IPS-20b (cell line): ENCODE measurements at regions not wholly inside any gene's neighbourhood (a gene's known extent, or its start where the extent isn't known, plus 50 kb on each side); places are given as distances from the start of the nearest gene placed in this dataset.
"Not testable (repeated sequence)": the region's sequence is repeated elsewhere in the genome, so short reads cannot be mapped to it uniquely, and the experiment has no call there.

Experiments used
- H3K27ac ChIP-seq: one replicate; pipeline ENCODE4 v1.5.1; 2013; ENCODE audit warnings: low read length
- H3K27me3 ChIP-seq: 2 replicates; pipeline ENCODE4 v1.6.1; 2013; ENCODE audit warnings: mild to moderate bottlenecking, low read length, inconsistent platforms; ENCODE audit not compliant: insufficient read depth
- H3K36me3 ChIP-seq: 2 replicates; pipeline ENCODE4 v1.6.1; 2013; ENCODE audit warnings: low read depth, mild to moderate bottlenecking, inconsistent platforms, low read length, moderate library complexity; ENCODE audit not compliant: insufficient read depth
- H3K4me1 ChIP-seq: 2 replicates; pipeline ENCODE4 v1.6.1; 2013; ENCODE audit warnings: mild to moderate bottlenecking, control low read depth, inconsistent platforms, low read length, moderate library complexity; ENCODE audit not compliant: insufficient read depth
- H3K4me3 ChIP-seq: 2 replicates; pipeline ENCODE4 v1.5.1; 2013; ENCODE audit warnings: mild to moderate bottlenecking, low read length, inconsistent platforms
- H3K9ac ChIP-seq: 2 replicates; pipeline ENCODE4 v1.6.1; 2013; ENCODE audit warnings: low read depth, mild to moderate bottlenecking, inconsistent platforms, low read length, moderate library complexity
- H3K9me3 ChIP-seq: 2 replicates; pipeline ENCODE4 v1.6.1; 2013; ENCODE audit warnings: mild to moderate bottlenecking, low read depth, low read length, inconsistent platforms; ENCODE audit not compliant: insufficient read depth

DNA sequence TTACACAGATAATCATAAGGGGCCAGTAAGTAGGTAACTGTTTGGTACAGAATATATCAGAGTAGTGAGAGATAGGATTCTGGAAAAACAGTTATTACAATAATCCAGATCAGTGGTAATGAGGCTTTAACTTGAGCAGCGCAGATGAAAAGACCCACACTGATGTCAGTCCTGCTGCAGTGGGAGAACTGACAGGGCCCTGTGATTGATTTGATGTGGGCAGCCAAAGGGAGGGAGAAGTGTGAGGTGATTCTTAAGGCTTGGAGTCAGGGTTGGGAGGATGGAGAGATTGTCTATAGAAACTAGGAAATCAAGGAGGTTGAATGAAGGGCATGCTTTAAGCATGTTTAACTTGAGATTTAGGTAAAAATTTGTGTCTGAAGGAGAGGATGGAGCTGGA lies 161.4 kb downstream of the VSIG4 start:
- Histone ChIP-seq H3K27ac (no peak overlapping the region), H3K27me3 (no peaks in the 10 kb centered on the region), H3K9ac (no peak overlapping the region), H3K9me3 (no peaks in the 10 kb centered on the region), H3K4me3 (no peak overlapping the region), H3K36me3 (no peaks in the 10 kb centered on the region), H3K4me1 (no peaks in the 10 kb centered on the region)

DNA sequence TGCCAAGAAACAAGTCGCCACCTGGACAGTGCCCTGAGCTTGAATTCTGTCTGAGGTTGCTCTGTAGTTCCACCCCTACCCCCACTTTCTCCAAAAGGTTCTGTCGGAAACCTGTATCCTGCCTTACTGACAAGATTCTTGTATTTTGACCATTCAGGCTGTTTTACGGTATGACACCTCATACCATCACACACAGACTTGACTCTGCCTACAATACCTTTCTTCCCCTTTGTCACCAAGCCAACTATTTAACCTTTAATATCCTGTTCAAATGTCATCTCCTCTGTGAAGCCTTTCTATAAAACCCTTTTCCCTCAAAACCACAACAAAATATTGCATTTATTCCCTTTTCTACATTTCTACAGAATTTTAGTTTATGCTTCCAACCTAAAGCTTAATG lies 161.9 kb downstream of the VSIG4 start:
- H3K4me3 ChIP-seq = no peak overlapping the region
- no peak overlapping the region for H3K27ac ChIP-seq
- H3K4me1 ChIP-seq = no peaks in the 10 kb centered on the region
- H3K27me3 ChIP-seq = no peaks in the 10 kb centered on the region
- no peaks in the 10 kb centered on the region for H3K9me3 ChIP-seq
- H3K9ac ChIP-seq = no peak overlapping the region
- no peaks in the 10 kb centered on the region for H3K36me3 ChIP-seq

DNA sequence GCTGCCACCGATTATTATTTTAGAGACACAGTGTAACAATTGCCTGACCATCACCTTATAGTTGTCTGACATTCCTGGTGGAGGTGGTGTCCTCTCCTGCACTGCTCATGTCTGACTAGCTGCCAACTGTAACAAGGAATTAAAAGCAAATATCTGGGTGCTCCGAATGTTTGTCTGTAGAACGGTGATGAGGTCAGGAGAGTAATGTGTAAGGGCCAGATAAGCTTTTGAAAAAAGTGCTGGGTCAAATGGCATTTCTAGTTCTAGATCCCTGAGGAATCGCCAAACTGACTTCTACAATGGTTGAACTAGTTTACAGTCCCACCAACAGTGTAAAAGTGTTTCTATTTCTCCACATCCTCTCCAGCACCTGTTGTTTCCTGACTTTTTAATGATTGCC lies 164.3 kb downstream of the VSIG4 start:
- not testable (repeated sequence) for H3K27ac ChIP-seq, H3K9me3 ChIP-seq, H3K36me3 ChIP-seq, H3K4me3 ChIP-seq, H3K9ac ChIP-seq, H3K4me1 ChIP-seq, H3K27me3 ChIP-seq

DNA sequence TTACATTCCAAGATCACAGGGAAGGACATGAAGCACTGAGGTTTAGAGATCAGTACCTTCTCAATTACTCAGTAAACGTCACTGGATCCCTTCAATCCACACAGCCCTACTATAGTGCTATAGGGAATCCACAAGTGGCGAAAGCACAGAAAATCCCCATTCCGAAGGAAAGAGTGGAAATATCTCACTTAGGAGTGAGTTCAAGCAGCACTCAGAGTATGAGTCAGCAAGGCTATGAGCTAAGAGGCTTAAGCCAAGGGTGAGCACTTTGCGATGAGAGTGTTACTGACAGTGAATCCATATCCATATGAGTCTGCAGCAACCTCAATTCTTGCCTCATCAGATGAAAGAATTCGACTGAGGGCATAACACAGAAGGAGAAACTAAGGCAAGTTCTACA lies 165.1 kb downstream of the VSIG4 start:
- Histone ChIP-seq H3K36me3 (no peaks in the 10 kb centered on the region), H3K9ac (no peak overlapping the region), H3K9me3 (no peaks in the 10 kb centered on the region), H3K27ac (no peak overlapping the region), H3K4me1 (no peaks in the 10 kb centered on the region), H3K27me3 (no peaks in the 10 kb centered on the region), H3K4me3 (no peak overlapping the region)

DNA sequence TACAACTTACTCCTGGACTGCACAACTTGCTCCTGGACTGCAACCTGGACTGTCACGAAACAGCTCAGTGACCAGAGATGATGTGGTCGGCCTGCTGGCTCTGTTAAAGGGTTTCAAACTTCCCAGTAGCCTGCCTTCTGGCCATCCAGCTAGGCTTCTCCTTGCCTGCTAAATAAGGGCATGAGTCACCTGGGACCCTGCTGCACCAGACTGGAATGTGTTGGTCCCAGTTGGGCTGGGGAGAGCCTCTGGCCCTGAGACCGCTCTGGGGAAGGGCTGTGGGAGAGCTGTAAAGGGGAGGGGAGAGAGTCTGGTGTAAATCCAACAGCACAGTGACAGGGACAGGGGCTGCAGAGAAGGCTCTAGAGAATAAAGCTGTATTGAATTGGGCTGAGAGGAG lies 165.8 kb downstream of the VSIG4 start:
- Histone ChIP-seq H3K36me3 (no peaks in the 10 kb centered on the region), H3K27ac (no peak overlapping the region), H3K4me1 (no peaks in the 10 kb centered on the region), H3K27me3 (no peaks in the 10 kb centered on the region), H3K4me3 (no peak overlapping the region), H3K9me3 (no peaks in the 10 kb centered on the region), H3K9ac (no peak overlapping the region)

DNA sequence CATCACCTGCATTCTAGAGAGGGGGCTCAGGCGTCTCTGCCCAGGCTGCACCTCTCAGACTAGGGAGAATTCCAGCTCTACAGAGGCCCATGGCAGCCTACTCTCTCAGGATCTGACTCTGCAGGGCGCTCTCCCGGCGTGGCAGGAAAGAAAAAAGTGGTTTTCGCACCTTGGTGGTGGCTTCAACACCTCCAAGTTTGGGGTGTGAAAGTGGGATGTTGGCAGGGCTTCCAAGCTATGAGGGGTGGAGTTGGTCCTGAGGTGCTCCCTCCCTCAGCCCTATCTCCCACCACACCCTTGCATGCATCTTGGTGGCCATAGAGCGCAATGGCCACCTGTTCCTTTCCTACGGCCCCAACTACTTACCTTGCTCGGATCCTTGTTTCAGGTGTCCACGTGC lies 166.5 kb downstream of the VSIG4 start:
- Histone ChIP-seq H3K36me3 (no peaks in the 10 kb centered on the region), H3K9ac (no peak overlapping the region), H3K9me3 (no peaks in the 10 kb centered on the region), H3K27ac (no peak overlapping the region), H3K27me3 (no peaks in the 10 kb centered on the region), H3K4me3 (no peak overlapping the region), H3K4me1 (no peaks in the 10 kb centered on the region)

DNA sequence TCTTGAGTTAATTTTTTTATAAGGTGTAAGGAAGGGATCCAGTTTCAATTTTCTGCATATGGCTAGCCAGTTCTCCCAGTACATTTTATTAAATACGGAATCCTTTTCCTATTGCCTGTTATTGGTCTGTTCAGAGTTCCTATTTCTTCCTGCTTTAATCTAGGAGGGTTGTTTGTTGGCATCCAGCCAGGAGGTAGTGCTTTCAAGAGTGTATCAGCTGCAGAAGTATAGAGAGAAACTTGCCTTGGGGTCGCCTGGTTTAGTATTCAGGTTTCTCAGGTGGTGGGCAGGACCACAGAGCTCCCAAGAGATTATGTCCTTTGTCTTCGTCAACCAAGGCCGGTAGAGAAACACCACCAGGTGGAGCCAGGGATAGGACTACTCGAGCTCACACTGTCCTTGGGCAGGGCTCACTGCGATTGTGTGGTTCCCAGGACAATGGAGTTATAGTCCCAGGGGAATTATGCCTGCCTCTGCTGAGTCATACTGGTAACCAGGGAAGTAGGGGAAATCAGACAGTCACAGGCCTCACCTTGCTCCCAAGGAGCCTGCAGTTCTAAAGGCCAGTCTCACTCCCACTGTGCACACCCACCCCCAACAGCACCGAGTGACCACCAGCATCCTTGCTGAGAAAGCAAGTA lies 168.1 kb downstream of the VSIG4 start:
- Histone ChIP-seq H3K9me3 (no peaks in the 10 kb centered on the region), H3K27ac (no peak overlapping the region), H3K4me3 (no peak overlapping the region), H3K27me3 (no peaks in the 10 kb centered on the region), H3K9ac (no peak overlapping the region), H3K36me3 (no peaks in the 10 kb centered on the region), H3K4me1 (no peaks in the 10 kb centered on the region)

DNA sequence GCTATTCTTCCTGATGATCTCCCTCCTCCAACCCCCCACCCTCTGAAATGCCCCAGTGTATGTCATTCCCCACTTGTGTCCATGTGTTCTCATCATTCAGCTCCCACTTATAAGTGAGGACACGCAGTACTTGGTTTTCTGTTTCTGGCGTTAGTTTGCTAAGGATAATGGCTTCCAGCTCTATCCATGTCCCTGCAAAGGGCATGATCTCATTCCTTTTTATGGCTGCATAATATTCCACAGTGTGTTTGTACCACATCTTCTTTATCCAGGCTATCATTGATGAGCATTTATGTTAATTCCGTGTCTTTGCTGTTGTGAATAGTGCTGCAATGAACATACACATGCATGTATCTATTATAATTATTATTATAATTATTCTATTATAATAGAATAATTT lies 169.3 kb downstream of the VSIG4 start:
- H3K27ac ChIP-seq, H3K27me3 ChIP-seq, H3K9ac ChIP-seq, H3K36me3 ChIP-seq, H3K9me3 ChIP-seq, H3K4me1 ChIP-seq, H3K4me3 ChIP-seq: not testable (repeated sequence)

DNA sequence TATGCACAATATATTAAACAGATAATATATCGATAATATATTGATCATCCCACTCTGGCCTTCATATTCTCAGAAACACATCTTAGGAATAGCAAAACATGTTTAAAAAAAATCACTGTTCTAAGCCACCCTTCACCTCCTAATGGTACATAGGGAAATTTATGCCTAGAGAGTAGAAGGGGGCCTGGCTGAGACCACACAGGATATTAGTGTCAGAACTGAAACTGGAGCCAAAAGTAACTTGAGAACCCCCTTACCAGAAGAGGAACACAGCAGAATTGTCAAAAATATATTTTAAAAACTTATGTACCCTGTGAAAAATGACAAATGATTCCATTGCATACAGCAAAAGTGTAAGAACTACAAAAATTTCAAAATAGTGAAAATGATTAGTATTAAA lies 173.1 kb downstream of the VSIG4 start:
- H3K9ac ChIP-seq = no peak overlapping the region
- H3K4me1 ChIP-seq = no peaks in the 10 kb centered on the region
- no peaks in the 10 kb centered on the region for H3K27me3 ChIP-seq
- H3K9me3 ChIP-seq = no peaks in the 10 kb centered on the region
- no peaks in the 10 kb centered on the region for H3K36me3 ChIP-seq
- no peak overlapping the region for H3K4me3 ChIP-seq
- no peak overlapping the region for H3K27ac ChIP-seq

DNA sequence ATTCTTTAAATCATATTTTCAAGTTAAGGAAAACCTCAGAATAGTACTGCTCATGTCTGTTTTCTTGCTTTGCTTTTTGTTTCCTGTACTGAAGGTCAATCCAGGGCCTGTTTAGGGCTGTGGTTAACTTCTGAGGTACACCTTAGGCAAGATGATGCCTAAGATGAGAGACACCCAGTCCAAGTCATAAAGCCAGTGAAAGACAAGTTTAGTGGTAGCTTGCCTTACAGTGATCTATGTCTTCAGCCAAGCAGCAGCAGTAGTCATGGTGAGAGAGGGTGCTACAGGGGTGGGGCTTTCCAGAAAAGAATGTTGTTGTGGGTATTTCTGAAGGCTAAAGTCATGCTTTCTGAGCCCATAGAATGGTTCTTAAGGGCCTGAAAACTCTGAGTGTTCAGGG lies 173.7 kb downstream of the VSIG4 start:
- no peaks in the 10 kb centered on the region for H3K27me3 ChIP-seq
- H3K4me1 ChIP-seq = no peaks in the 10 kb centered on the region
- no peak overlapping the region for H3K27ac ChIP-seq
- no peaks in the 10 kb centered on the region for H3K36me3 ChIP-seq
- H3K9me3 ChIP-seq = no peaks in the 10 kb centered on the region
- H3K4me3 ChIP-seq = no peak overlapping the region
- H3K9ac ChIP-seq = no peak overlapping the region

DNA sequence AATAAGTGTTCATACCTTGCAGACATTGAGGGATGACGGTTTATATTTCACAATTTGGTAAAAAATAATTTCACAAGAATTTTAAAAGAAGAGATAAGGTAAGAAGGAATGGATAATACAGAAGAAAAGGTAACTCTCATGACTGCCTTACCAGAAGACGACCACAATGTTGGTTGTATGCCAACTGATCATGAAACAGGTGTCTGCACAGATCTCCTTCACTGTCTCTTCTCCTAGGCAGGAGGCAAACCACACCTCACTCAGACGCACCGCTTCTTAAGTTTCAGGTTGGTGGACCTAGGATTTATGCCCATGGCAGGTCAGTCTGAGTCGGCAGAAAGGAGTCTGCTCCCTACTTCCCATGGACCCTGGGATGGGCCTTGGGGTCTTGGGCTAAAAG lies 177.2 kb downstream of the VSIG4 start:
- no peak overlapping the region for H3K9ac ChIP-seq
- no peak overlapping the region for H3K27ac ChIP-seq
- H3K4me1 ChIP-seq = no peaks in the 10 kb centered on the region
- H3K9me3 ChIP-seq = no peaks in the 10 kb centered on the region
- H3K27me3 ChIP-seq = no peaks in the 10 kb centered on the region
- H3K4me3 ChIP-seq = no peak overlapping the region
- H3K36me3 ChIP-seq = no peaks in the 10 kb centered on the region

DNA sequence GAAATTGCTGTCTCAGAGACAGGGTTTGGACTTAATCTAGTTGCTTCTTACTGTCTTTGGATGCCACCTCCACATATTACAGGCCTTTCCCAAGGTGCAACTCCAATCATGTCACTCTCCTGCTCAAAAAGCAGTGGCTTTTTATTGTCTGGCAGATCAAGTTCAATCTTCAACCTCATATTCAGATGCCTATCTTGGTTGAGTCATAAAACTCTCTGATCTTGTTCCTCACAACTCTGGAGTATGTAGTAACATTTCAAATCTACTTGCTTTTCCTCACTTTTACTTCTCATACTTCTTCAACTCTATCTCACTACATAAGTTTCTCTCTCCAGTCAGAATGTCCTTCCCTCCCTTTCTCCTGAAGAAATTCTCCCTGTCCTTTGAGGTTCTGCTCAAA lies 180.6 kb downstream of the VSIG4 start:
- H3K27me3 ChIP-seq = no peaks in the 10 kb centered on the region
- no peaks in the 10 kb centered on the region for H3K36me3 ChIP-seq
- H3K4me3 ChIP-seq = no peak overlapping the region
- H3K4me1 ChIP-seq = no peaks in the 10 kb centered on the region
- no peak overlapping the region for H3K9ac ChIP-seq
- H3K9me3 ChIP-seq = no peaks in the 10 kb centered on the region
- no peak overlapping the region for H3K27ac ChIP-seq

DNA sequence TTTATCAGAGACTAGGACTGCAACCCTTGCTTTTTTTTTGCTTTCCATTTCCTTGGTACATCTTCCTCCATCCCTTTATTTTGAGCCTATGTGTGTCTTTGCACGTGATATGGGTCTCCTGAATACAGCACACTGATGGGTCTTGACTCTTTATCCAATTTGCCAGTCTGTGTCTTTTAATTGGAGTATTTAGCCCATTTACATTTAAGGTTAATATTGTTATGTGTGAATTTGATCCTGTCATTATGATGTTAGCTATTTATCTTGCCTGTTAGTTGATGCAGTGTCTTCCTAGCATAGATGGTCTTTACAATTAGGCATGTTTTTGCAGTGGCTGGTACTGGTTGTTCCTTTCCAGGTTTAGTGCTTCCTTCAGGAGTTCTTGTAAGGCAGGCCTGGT lies 185.4 kb downstream of the VSIG4 start:
- H3K27me3 ChIP-seq, H3K4me1 ChIP-seq, H3K9me3 ChIP-seq, H3K36me3 ChIP-seq, H3K9ac ChIP-seq, H3K4me3 ChIP-seq, H3K27ac ChIP-seq: not testable (repeated sequence)
